GM21360 (cell line): ENCODE measurements at regions not wholly inside any gene's neighbourhood (a gene's known extent, or its start where the extent isn't known, plus 50 kb on each side); places are given as distances from the start of the nearest gene placed in this dataset.

Experiments used
- ATAC-seq: cut with Tn5 transposase; IDR thresholded peaks from one replicate; pipeline ENCODE4 v1.9.1; 2021; ENCODE audit warnings: mild to moderate bottlenecking, moderate library complexity; ENCODE audit not compliant: unreplicated experiment

- no peak for ATAC-seq
These were observed 171.6 kb upstream of the TNP1 start for GRCh38 chr2:217031445-217031844.

GRCh38 chr2:217030081-217030480 lies 170.2 kb upstream of the TNP1 start:
- no peak for ATAC-seq

- no peak for ATAC-seq
These were observed 168.3 kb upstream of the TNP1 start for GRCh38 chr2:217028128-217028527.

GRCh38 chr2:217027414-217027813 lies 167.6 kb upstream of the TNP1 start:
- no peak for ATAC-seq

- ATAC-seq: no peak
These were observed 166.7 kb upstream of the TNP1 start for GRCh38 chr2:217026569-217026968.

GRCh38 chr2:217026161-217026560 lies 166.3 kb upstream of the TNP1 start:
- no peak for ATAC-seq

- no peak for ATAC-seq
These were observed 163.7 kb upstream of the TNP1 start for GRCh38 chr2:217023611-217024010.

- ATAC-seq: no peak
These were observed 157.8 kb upstream of the TNP1 start for GRCh38 chr2:217017456-217018252.

GRCh38 chr2:217016796-217017419 lies 157.0 kb upstream of the TNP1 start:
- ATAC-seq: no peak

GRCh38 chr2:217014328-217015105 lies 154.7 kb upstream of the TNP1 start:
- ATAC-seq: no peak

- ATAC-seq: no peak
These were observed 154.1 kb upstream of the TNP1 start for GRCh38 chr2:217013926-217014325.

- no peak for ATAC-seq
These were observed 151.7 kb upstream of the TNP1 start for GRCh38 chr2:217011576-217011975.

- no peak for ATAC-seq
These were observed 150.3 kb upstream of the TNP1 start for GRCh38 chr2:217010173-217010572.

- ATAC-seq: no peak
These were observed 148.9 kb upstream of the TNP1 start for GRCh38 chr2:217008794-217009193.

GRCh38 chr2:217006217-217006616 lies 146.4 kb upstream of the TNP1 start:
- ATAC-seq: no peak

- ATAC-seq: no peak
These were observed 144.8 kb upstream of the TNP1 start for GRCh38 chr2:217004656-217005055.

- ATAC-seq: no peak
These were observed 141.9 kb upstream of the TNP1 start for GRCh38 chr2:217001740-217002139.

GRCh38 chr2:217000406-217000805 lies 140.5 kb upstream of the TNP1 start:
- ATAC-seq: no peak

GRCh38 chr2:216996279-216996845 lies 136.5 kb upstream of the TNP1 start:
- ATAC-seq: no peak

- ATAC-seq: no peak
These were observed 134.5 kb upstream of the TNP1 start for GRCh38 chr2:216994353-216994854.

GRCh38 chr2:216992056-216992675 lies 132.3 kb upstream of the TNP1 start:
- ATAC-seq: no peak
